NB4 (cell line): ENCODE measurements at regions not wholly inside any gene's neighbourhood (a gene's known extent, or its start where the extent isn't known, plus 50 kb on each side); places are given as distances from the start of the nearest gene placed in this dataset.

Experiments used
- CTCF ChIP-seq: IDR thresholded peaks from one replicate; pipeline ENCODE4 v1.5.1; 2012; ENCODE audit warnings: low read depth, low read length
- MYC ChIP-seq: IDR thresholded peaks from 2 replicates; pipeline ENCODE4 v1.6.1; 2011; ENCODE audit warnings: low read depth, low read length
- POLR2A ChIP-seq: IDR thresholded peaks from 2 replicates; pipeline ENCODE4 v1.6.1; 2011; ENCODE audit warnings: mild to moderate bottlenecking; ENCODE audit not compliant: insufficient read length; ENCODE audit errors: extremely low read depth
- TF ChIP-seq, protein P1 (sequence below): IDR thresholded peaks from 2 replicates; pipeline ENCODE4 v1.6.1; 2011; ENCODE audit warnings: low read depth, low read length

GRCh38 chr1:80214888-80215540 is 1208.5 kb upstream of the ADGRL4 start:
- TF ChIP-seq POLR2A (no peak), CTCF (no peak), MYC (no peak)
- TF ChIP-seq, protein P1, sequence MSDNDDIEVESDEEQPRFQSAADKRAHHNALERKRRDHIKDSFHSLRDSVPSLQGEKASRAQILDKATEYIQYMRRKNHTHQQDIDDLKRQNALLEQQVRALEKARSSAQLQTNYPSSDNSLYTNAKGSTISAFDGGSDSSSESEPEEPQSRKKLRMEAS = no peak
